HG03196 (cell line): ENCODE measurements at regions not wholly inside any gene's neighbourhood (a gene's known extent, or its start where the extent isn't known, plus 50 kb on each side); places are given as distances from the start of the nearest gene placed in this dataset.
"Not testable (repeated sequence)": the region's sequence is repeated elsewhere in the genome, so short reads cannot be mapped to it uniquely, and the experiment has no call there.

Experiments used
- ATAC-seq: cut with Tn5 transposase; IDR thresholded peaks from one replicate; pipeline ENCODE4 v1.9.1; 2021; ENCODE audit not compliant: unreplicated experiment

DNA sequence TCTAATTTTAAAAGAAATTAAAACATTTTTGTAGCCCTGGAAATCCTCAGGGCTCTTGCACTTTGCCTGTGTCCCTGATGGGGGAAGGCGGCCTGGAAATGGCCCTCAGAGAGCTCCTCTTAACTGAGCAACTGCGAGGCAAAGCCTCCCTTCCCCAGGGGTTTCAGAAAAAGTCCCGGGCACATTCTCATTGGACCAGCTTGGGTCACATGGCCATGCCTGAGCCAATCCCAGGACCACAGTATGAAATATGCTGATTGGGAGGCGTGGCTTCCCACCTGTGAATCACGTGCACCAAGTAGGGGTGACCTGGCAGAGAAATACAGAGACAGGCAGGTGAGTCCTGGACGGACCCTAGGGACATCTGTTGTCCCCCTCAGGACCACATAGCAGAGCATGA is 90.4 kb upstream of the SFSWAP start:
- ATAC-seq, result no peak

- ATAC-seq, result no peak
Observed at GRCh38 chr12:131620946-131621681, 89.8 kb upstream of the SFSWAP start.

GRCh38 chr12:131621701-131622421 is 89.0 kb upstream of the SFSWAP start:
- no peak for ATAC-seq

DNA sequence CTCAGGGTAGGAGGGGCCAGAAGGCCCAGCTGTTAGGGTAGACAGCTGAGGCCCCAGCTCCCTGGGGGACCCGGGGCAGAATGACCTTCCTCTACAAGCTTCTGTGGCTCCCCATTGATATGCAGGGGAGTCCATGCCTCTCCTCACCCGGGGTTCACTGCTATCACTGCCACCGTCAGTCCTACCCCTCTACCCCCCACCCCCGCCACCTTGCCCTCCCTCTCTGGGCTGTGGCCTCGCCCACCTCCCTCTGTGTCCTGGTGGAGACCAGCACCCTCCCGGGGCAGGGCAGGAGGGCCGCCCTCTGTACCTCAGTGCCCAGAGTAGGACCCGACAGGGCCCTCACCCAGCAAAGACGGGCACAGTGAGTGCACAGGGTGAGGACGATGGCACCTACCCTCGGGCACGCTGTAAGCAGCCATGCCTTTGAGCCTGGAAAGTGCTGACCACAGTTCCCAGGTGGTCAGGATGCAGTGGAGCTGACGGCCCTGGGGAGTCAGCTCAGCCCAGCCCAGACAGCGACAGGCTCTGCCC is 88.4 kb upstream of the SFSWAP start:
- no peak for ATAC-seq

GRCh38 chr12:131623404-131624368 is 87.2 kb upstream of the SFSWAP start:
- not testable (repeated sequence) for ATAC-seq

- not testable (repeated sequence) for ATAC-seq
Observed at GRCh38 chr12:131624369-131624739, 86.5 kb upstream of the SFSWAP start.

DNA sequence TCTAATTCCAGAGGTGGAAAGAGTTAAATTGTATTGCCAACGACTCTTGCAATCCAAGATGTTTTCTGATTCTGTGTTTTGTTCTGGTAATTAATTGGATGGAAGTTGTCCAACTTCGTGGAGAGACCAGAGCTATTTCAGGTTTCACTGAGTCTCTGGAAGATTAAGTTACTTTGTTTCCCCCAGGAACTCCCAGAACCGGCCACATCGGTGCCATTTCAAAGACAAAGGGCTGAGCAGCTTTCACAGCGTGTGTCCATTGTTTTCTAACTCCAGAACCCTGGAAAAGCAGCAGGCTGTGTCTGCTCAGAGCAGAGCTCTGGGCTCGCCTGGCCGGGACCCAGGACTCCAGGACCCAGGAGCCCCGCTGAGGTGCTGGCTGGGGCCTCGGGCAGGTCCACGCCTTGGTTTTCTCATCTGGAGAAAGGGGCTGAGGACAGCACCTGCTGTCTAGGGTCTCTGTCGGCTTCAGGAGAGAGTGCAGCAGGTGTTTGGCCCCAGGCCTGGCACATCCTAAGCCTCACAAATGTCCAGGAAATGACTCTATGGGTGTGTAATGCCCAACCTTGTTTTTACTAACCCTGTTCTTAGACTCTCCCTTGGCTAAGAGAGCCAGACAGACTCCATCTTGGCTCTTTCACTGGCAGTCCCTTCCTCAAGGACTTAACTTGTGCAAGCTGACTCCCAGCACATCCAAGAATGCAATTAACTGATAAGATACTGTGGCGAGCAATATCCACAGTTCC is 86.0 kb upstream of the SFSWAP start:
- ATAC-seq, result not testable (repeated sequence)

DNA sequence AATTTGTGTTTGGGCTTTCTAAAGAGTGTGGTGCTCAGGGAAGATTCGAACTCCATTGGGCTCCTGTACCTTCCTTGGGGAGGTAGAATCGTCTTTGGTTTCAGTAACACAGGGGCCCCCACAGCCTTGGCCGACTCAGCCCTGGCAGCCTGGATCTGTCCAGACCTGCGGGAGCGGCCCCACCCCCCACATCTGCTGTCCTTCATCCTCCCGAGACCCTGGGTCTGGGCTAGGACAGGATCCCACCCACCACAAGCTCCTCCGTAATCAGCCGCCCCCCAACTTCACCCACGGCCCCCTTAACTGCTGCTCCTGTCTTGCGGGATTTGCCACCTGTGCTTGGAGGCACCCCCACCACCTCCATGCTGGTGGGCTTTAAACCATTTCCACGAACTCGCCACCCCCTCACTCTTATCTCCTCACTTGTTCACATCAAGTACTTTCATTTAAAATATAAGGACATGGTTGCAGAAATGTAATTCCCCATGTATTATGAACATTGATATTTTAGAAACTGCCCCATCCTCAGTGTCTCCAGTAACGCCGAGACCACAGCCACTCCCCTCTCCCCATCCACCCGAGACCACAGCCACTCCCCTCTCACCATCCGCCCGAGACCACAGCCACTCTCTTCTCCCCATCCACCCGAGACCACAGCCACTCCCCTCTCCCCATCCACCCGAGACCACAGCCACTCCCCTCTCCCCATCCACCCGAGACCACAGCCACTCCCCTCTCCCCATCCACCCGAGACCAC is 84.7 kb upstream of the SFSWAP start:
- ATAC-seq, result not testable (repeated sequence)

DNA sequence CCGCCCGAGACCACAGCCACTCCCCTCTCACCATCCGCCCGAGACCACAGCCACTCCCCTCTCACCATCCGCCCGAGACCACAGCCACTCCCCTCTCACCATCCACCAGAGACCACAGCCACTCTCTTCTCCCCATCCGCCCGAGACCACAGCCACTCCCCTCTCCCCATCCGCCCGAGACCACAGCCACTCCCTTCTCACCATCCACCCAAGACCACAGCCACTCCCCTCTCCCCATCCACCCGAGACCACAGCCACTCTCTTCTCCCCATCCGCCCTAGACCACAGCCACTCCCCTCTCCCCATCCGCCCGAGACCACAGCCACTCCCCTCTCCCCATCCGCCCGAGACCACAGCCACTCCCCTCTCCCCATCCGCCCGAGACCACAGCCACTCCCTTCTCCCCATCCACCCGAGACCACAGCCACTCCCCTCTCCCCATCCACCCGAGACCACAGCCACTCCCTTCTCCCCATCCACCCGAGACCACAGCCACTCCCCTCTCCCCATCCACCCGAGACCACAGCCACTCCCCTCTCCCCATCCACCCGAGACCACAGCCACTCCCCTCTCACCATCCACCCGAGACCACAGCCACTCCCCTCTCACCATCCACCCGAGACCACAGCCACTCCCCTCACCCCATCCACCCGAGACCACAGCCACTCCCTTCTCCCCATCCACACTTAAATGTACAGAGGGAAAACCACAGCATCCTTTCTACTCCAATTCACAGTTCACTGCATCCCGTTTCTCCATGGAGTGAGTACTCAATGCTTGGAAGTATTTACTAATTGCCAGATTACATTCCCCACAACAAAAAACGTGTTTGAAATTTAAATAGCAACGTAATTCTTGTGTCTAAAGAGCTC is 83.5 kb upstream of the SFSWAP start:
- ATAC-seq, result not testable (repeated sequence)

- no peak for ATAC-seq
Observed at GRCh38 chr12:131628023-131628740, 82.7 kb upstream of the SFSWAP start.

GRCh38 chr12:131628766-131629448 is 82.0 kb upstream of the SFSWAP start:
- no peak for ATAC-seq

DNA sequence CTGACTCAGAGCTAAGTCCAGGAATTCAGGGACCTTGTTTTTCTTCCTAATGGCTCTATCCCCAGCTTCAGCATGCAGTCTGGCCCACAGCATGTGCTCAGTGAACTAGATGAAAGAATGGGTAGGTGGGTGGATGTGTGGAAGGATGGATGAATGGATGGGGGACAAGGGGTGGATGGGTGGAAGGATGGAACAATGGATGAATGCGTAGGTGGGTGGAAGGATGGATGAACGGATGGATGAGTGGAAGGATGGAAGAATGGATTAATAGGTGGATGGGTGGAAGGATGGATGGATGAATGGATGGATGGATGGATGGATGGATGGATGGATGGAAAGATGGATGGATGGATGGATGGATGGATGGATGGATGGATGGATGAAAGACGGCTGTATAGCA is 79.7 kb upstream of the SFSWAP start:
- no peak for ATAC-seq

GRCh38 chr12:131631889-131632651 is 78.8 kb upstream of the SFSWAP start:
- not testable (repeated sequence) for ATAC-seq

- ATAC-seq, result not testable (repeated sequence)
Observed at GRCh38 chr12:131632652-131633023, 78.3 kb upstream of the SFSWAP start.

- not testable (repeated sequence) for ATAC-seq
Observed at GRCh38 chr12:131633610-131634009, 77.3 kb upstream of the SFSWAP start.

GRCh38 chr12:131634037-131634436 is 76.9 kb upstream of the SFSWAP start:
- ATAC-seq, result no peak

DNA sequence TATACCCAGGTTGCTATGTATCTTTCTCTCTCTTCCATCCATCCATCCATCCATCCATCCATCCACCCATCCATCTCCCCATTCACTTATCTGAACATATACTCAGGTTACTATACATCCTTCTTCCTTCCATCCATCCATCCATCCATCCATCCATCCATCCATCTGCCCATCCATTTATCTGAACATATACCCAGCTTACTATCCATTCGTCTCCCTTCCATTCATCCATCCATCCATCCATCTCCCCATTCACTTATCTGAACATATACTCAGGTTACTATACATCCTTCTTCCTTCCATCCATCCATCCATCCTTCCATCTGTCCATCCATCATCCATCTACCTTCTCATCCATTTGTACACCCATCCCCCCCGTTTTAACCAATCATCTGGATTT is 75.9 kb upstream of the SFSWAP start:
- ATAC-seq, result not testable (repeated sequence)
